ENCODE measurements at regions not wholly inside any gene's neighbourhood (a gene's known extent, or its start where the extent isn't known, plus 50 kb on each side); places are given as distances from the start of the nearest gene placed in this dataset.
A peak's percentile ranks its signal among the peaks of the same experiment; 100 is the strongest.

- TF ChIP-seq, protein P1, sequence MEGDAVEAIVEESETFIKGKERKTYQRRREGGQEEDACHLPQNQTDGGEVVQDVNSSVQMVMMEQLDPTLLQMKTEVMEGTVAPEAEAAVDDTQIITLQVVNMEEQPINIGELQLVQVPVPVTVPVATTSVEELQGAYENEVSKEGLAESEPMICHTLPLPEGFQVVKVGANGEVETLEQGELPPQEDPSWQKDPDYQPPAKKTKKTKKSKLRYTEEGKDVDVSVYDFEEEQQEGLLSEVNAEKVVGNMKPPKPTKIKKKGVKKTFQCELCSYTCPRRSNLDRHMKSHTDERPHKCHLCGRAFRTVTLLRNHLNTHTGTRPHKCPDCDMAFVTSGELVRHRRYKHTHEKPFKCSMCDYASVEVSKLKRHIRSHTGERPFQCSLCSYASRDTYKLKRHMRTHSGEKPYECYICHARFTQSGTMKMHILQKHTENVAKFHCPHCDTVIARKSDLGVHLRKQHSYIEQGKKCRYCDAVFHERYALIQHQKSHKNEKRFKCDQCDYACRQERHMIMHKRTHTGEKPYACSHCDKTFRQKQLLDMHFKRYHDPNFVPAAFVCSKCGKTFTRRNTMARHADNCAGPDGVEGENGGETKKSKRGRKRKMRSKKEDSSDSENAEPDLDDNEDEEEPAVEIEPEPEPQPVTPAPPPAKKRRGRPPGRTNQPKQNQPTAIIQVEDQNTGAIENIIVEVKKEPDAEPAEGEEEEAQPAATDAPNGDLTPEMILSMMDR (conservative IDR thresholded peaks at IDR 0.05; ENCODE audit: low read depth, low read length), result peak; percentile 56
- no peak for TF ChIP-seq EZH2 (IDR thresholded peaks at IDR 0.05; ENCODE audit: borderline replicate concordance, low read depth, low read length, poor library complexity, severe bottlenecking)
Measured at GRCh38 chr13:59477011-59477410, 686.7 kb downstream of the DIAPH3 start.

All from A673 (cell line).